ENCODE measurements at regions not wholly inside any gene's neighbourhood (a gene's known extent, or its start where the extent isn't known, plus 50 kb on each side); places are given as distances from the start of the nearest gene placed in this dataset.

DNA sequence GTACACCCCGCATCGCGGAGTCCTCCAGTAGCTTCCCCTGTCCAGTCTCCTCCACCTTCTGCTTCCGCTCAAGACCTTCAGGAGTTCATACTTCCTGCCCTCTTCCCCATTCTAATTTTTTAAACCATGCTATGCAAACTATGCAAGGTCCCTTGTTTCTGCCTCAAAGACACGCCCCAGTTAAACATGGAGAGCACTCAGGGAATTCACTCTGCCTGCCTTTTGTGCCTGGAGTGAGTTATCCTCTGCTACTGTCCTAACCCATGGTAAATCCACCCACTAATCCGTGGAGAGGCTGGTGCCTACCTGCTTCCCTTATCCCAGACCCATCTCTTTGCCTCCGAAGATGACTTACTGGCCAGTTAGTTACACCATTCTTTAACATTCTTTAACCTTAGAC is 473.7 kb upstream of the JARID2 start:
- TF ChIP-seq RAD21 (IDR thresholded peaks at IDR 0.05; ENCODE audit: low read depth) (no peak), SRF (IDR thresholded peaks at IDR 0.05; ENCODE audit: low read depth) (no peak), YY1 (IDR thresholded peaks at IDR 0.05; ENCODE audit: extremely low read depth, insufficient replicate concordance, low read depth, low read length) (no peak)
- DNase-seq (ENCODE audit: low read depth, low spot score) (no peak), ATAC-seq (0 out of 2 replicates have a peak, but pooled peaks have one; percentile 25)
- Histone ChIP-seq H4K20me1 (ENCODE audit: insufficient read depth) (no peaks in the 10 kb centered on the region), H2AFZ (ENCODE audit: low read depth, low read length, poor library complexity, severe bottlenecking) (peak overlapping the region; percentile 18), H3K4me2 (ENCODE audit: low read length) (no peak overlapping the region), H3K4me1 (ENCODE audit: control insufficient read depth in 1 of 2, insufficient read depth in 2 of 2, low read length in 2 of 2) (peaks cover 0 to 8% of the 10 kb centered on the region in 2 experiments; a peak in 1 of 4 replicates), H3K9ac (ENCODE audit: low read length) (no peak overlapping the region), H3K4me3 (replicated peaks in 1 of 2; ENCODE audit: low read depth in 1 of 2, low read length in 2 of 2) (no peak overlapping the region), H3K9me3 (ENCODE audit: control insufficient read depth in 1 of 2, insufficient read depth in 1 of 2, low read depth in 1 of 2, low read length in 2 of 2) (no peaks in the 10 kb centered on the region), H3K27ac (ENCODE audit: low read depth, low read length) (no peak overlapping the region), H3K27me3 (ENCODE audit: insufficient read depth, low read length) (no peaks in the 10 kb centered on the region), H3K79me2 (ENCODE audit: insufficient read depth, low read length) (no peaks in the 10 kb centered on the region), H3K36me3 (ENCODE audit: control insufficient read depth in 1 of 2, insufficient read depth in 2 of 2, low read length in 2 of 2) (no peaks in the 10 kb centered on the region), H3K9me2 (ENCODE audit: insufficient read depth) (no peaks in the 10 kb centered on the region)
- CTCF ChIA-PET: no interaction called here
- RAD21 ChIA-PET (ENCODE audit: low non-redundant PET in 1 of 2, low total read pairs in 2 of 2, uncharacterized antibody in 2 of 2, unreplicated experiment in 2 of 2): no interaction called here
- no TSS peak for BruUV-seq (replicated peaks)
- intact Hi-C loops (cut with micrococcal nuclease): no loop called here
- POLR2A ChIA-PET: no interaction called here

DNA sequence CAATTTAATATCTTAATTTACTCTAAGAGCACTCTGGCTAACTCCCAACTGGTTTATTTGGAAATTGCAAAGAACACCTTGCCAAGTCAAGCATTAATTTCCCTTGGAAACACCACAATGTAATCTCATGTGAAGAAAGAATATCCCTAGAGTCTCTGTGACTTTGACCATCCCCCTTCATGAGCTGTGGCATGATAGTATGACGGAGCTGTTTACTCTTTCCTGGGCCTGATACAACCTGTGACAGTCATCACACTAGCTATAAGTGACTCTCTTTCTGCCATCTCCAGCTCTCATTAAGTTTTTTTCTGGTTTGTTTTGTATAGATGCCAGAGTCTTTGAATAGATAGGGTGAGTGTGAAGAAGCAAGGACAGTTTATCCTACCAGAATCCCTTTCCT is 470.3 kb upstream of the JARID2 start:
- no TSS peak for BruUV-seq (replicated peaks)
- Histone ChIP-seq H3K4me2 (ENCODE audit: low read length) (no peak overlapping the region), H2AFZ (ENCODE audit: low read depth, low read length, poor library complexity, severe bottlenecking) (no peak overlapping the region), H3K36me3 (ENCODE audit: control insufficient read depth in 1 of 2, insufficient read depth in 2 of 2, low read length in 2 of 2) (no peaks in the 10 kb centered on the region), H3K9ac (ENCODE audit: low read length) (no peak overlapping the region), H3K9me2 (ENCODE audit: insufficient read depth) (no peaks in the 10 kb centered on the region; the same call in 1 of the 2 replicates), H3K27me3 (ENCODE audit: insufficient read depth, low read length) (no peaks in the 10 kb centered on the region), H3K9me3 (ENCODE audit: control insufficient read depth in 1 of 2, insufficient read depth in 1 of 2, low read depth in 1 of 2, low read length in 2 of 2) (no peaks in the 10 kb centered on the region), H3K79me2 (ENCODE audit: insufficient read depth, low read length) (no peaks in the 10 kb centered on the region), H4K20me1 (ENCODE audit: insufficient read depth) (no peaks in the 10 kb centered on the region), H3K4me1 (ENCODE audit: control insufficient read depth in 1 of 2, insufficient read depth in 2 of 2, low read length in 2 of 2) (peaks cover 0 to 8% of the 10 kb centered on the region in 2 experiments; a peak in 1 of 4 replicates), H3K4me3 (replicated peaks in 1 of 2; ENCODE audit: low read depth in 1 of 2, low read length in 2 of 2) (no peak overlapping the region), H3K27ac (ENCODE audit: low read depth, low read length) (no peak overlapping the region)
- CTCF ChIA-PET: no interaction called here
- intact Hi-C loops (cut with micrococcal nuclease): no loop called here
- RAD21 ChIA-PET (ENCODE audit: low non-redundant PET in 1 of 2, low total read pairs in 2 of 2, uncharacterized antibody in 2 of 2, unreplicated experiment in 2 of 2): no interaction called here
- DNase-seq (ENCODE audit: low read depth, low spot score) (no peak), ATAC-seq (no peak)
- POLR2A ChIA-PET: no interaction called here
- no peak for TF ChIP-seq ELF1 (IDR thresholded peaks at IDR 0.05; ENCODE audit: borderline replicate concordance, low read depth)
- TF ChIP-seq CBX3 (IDR thresholded peaks at IDR 0.05; ENCODE audit: low read depth): no peak
- TF ChIP-seq TCF7L2 (IDR thresholded peaks at IDR 0.05; ENCODE audit: borderline replicate concordance, extremely low read depth, insufficient read depth, insufficient read length): no peak
- TF ChIP-seq EZH2phosphoT487 (IDR thresholded peaks at IDR 0.05; ENCODE audit: borderline replicate concordance): no peak
- TF ChIP-seq, protein P1, sequence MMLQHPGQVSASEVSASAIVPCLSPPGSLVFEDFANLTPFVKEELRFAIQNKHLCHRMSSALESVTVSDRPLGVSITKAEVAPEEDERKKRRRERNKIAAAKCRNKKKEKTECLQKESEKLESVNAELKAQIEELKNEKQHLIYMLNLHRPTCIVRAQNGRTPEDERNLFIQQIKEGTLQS (IDR thresholded peaks at IDR 0.05): no peak
- no peak for TF ChIP-seq JUND (IDR thresholded peaks at IDR 0.05)
- no peak for TF ChIP-seq SIN3A (IDR thresholded peaks at IDR 0.05; ENCODE audit: low read depth)
- TF ChIP-seq RAD21 (IDR thresholded peaks at IDR 0.05; ENCODE audit: low read depth): no peak
- TF ChIP-seq, protein P2, sequence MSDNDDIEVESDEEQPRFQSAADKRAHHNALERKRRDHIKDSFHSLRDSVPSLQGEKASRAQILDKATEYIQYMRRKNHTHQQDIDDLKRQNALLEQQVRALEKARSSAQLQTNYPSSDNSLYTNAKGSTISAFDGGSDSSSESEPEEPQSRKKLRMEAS (IDR thresholded peaks at IDR 0.05): no peak
- TF ChIP-seq, protein P3, sequence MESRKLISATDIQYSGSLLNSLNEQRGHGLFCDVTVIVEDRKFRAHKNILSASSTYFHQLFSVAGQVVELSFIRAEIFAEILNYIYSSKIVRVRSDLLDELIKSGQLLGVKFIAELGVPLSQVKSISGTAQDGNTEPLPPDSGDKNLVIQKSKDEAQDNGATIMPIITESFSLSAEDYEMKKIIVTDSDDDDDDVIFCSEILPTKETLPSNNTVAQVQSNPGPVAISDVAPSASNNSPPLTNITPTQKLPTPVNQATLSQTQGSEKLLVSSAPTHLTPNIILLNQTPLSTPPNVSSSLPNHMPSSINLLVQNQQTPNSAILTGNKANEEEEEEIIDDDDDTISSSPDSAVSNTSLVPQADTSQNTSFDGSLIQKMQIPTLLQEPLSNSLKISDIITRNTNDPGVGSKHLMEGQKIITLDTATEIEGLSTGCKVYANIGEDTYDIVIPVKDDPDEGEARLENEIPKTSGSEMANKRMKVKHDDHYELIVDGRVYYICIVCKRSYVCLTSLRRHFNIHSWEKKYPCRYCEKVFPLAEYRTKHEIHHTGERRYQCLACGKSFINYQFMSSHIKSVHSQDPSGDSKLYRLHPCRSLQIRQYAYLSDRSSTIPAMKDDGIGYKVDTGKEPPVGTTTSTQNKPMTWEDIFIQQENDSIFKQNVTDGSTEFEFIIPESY (IDR thresholded peaks at IDR 0.05; ENCODE audit: extremely low read depth, insufficient replicate concordance, low read length): no peak
- TF ChIP-seq, protein P4, sequence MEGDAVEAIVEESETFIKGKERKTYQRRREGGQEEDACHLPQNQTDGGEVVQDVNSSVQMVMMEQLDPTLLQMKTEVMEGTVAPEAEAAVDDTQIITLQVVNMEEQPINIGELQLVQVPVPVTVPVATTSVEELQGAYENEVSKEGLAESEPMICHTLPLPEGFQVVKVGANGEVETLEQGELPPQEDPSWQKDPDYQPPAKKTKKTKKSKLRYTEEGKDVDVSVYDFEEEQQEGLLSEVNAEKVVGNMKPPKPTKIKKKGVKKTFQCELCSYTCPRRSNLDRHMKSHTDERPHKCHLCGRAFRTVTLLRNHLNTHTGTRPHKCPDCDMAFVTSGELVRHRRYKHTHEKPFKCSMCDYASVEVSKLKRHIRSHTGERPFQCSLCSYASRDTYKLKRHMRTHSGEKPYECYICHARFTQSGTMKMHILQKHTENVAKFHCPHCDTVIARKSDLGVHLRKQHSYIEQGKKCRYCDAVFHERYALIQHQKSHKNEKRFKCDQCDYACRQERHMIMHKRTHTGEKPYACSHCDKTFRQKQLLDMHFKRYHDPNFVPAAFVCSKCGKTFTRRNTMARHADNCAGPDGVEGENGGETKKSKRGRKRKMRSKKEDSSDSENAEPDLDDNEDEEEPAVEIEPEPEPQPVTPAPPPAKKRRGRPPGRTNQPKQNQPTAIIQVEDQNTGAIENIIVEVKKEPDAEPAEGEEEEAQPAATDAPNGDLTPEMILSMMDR (IDR thresholded peaks at IDR 0.05 in 2 of 3, conservative IDR thresholded peaks at IDR 0.05 in 1 of 3; ENCODE audit: borderline replicate concordance in 1 of 3, insufficient read depth in 1 of 3, low read depth in 2 of 3, low read length in 2 of 3): no peak

All from HCT116 (cell line).